ENCODE measurements at regions not wholly inside any gene's neighbourhood (a gene's known extent, or its start where the extent isn't known, plus 50 kb on each side); places are given as distances from the start of the nearest gene placed in this dataset.

DNA sequence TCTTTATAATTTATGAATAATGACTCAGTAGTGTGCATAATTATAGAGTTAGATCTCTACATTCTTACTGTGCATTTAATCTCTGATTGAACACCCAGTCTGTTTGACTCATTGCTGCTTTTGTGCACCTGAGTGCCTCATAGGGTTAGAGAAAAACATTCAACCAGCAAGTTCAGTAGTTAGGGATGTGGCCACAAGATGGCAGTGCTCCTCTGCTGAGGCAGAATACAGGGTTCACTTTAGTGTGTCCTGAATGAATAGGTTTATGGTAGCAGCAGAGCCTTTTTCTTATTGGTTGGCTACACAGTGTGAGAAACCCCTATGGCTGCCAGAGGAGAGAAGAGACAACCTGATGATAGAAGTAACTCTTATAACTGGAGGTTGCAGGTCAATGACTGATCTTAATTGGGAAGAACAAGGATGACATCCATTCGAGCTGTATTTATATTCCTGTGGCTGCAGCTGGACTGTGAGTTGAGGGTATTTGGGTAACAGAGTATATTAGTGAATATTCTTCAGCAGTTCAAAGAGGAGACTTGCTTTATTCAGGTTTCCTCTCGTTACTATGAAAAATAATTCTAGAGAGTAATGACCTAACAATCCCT, 194.9 kb upstream of the OR4E1 start:
- WGBS, 2 donors (ENCODE audit: low coverage in 1 of 2), result 39 to 45% methylated on average over 2 of the region's 2 CpGs
- H3K4me3 ChIP-seq, result no peak overlapping the region
- peak; percentile 65 for DNase-seq
- H3K27ac ChIP-seq, result no peak overlapping the region
- no peaks in the 10 kb centered on the region for H3K36me3 ChIP-seq
- H3K9me3 ChIP-seq, result no peaks in the 10 kb centered on the region
- TF ChIP-seq, protein P1, sequence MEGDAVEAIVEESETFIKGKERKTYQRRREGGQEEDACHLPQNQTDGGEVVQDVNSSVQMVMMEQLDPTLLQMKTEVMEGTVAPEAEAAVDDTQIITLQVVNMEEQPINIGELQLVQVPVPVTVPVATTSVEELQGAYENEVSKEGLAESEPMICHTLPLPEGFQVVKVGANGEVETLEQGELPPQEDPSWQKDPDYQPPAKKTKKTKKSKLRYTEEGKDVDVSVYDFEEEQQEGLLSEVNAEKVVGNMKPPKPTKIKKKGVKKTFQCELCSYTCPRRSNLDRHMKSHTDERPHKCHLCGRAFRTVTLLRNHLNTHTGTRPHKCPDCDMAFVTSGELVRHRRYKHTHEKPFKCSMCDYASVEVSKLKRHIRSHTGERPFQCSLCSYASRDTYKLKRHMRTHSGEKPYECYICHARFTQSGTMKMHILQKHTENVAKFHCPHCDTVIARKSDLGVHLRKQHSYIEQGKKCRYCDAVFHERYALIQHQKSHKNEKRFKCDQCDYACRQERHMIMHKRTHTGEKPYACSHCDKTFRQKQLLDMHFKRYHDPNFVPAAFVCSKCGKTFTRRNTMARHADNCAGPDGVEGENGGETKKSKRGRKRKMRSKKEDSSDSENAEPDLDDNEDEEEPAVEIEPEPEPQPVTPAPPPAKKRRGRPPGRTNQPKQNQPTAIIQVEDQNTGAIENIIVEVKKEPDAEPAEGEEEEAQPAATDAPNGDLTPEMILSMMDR (IDR thresholded peaks at IDR 0.05), result peak; percentile 53 to 70 (median 62)
- TF ChIP-seq EP300 (IDR thresholded peaks at IDR 0.05; ENCODE audit: low read depth), result no peak
- no peaks in the 10 kb centered on the region for H3K27me3 ChIP-seq
- intact Hi-C loops (cut with DNase I; ENCODE audit: low total_unique reads) (no loop called here), in situ Hi-C loops (cut with MboI; ENCODE audit: low pct_ligation_motif_present in 1 of 4, low pct_unique_long_range_greater_than_20kb in 1 of 4, low sequenced_read_pairs in 3 of 4) (no loop called here)
- H3K4me1 ChIP-seq, result no peaks in the 10 kb centered on the region

DNA sequence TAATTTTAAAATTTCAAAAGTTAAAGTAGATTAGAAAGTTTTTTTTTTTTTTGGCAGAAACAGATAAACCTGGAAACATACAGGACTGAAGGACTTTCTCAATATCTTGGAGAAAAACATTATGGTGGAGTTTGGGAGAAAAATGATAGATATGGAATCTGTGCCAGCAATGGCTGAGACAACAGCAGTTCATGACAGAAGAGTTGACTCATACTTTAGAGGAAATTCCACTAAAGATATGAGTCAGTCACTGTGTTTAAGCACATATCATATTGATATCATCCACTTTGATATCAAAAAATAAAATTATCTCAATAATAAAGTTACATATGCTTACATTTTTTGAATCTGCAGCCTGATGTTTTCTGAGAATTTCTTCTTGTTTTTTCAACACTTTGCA, 193.9 kb upstream of the OR4E1 start:
- no peak overlapping the region for H3K27ac ChIP-seq
- H3K36me3 ChIP-seq, result no peaks in the 10 kb centered on the region
- TF ChIP-seq POLR2A (IDR thresholded peaks at IDR 0.05) (no peak), POLR2AphosphoS5 (IDR thresholded peaks at IDR 0.05) (no peak), EP300 (IDR thresholded peaks at IDR 0.05; ENCODE audit: low read depth) (no peak)
- TF ChIP-seq, protein P1 (IDR thresholded peaks at IDR 0.05), result no peak
- H3K4me3 ChIP-seq, result no peak overlapping the region
- in situ Hi-C loops (cut with MboI; ENCODE audit: low pct_ligation_motif_present in 1 of 4, low pct_unique_long_range_greater_than_20kb in 1 of 4, low sequenced_read_pairs in 3 of 4) (no loop called here), intact Hi-C loops (cut with DNase I; ENCODE audit: low total_unique reads) (no loop called here)
- no peaks in the 10 kb centered on the region for H3K9me3 ChIP-seq
- no peaks in the 10 kb centered on the region for H3K27me3 ChIP-seq
- no peaks in the 10 kb centered on the region for H3K4me1 ChIP-seq
- DNase-seq, result no peak

DNA sequence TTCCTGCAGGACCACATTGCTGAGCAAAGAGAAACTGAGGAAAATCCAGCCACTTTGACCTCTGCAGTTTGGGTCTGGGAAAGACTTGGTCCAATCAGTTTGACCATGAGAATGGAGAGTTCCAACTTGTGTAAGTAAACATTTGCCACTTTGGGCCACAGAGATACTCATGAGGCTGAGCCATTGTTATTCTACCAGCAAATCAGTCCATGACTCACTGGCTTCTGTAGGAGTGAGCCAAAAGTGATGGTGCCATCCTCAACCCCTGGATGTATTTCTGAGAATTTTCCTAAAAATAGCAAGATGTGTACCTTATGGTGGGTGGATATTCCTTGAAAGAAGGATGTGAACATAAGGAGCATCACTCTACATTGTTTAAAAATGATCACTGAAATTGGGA, 192.9 kb upstream of the OR4E1 start:
- intact Hi-C loops (cut with DNase I; ENCODE audit: low total_unique reads), result no loop called here
- TF ChIP-seq EP300 (IDR thresholded peaks at IDR 0.05; ENCODE audit: low read depth), result no peak
- TF ChIP-seq POLR2A (IDR thresholded peaks at IDR 0.05), result no peak
- TF ChIP-seq POLR2AphosphoS5 (IDR thresholded peaks at IDR 0.05), result no peak
- TF ChIP-seq, protein P1 (IDR thresholded peaks at IDR 0.05), result no peak
- no peak overlapping the region for H3K4me3 ChIP-seq

DNA sequence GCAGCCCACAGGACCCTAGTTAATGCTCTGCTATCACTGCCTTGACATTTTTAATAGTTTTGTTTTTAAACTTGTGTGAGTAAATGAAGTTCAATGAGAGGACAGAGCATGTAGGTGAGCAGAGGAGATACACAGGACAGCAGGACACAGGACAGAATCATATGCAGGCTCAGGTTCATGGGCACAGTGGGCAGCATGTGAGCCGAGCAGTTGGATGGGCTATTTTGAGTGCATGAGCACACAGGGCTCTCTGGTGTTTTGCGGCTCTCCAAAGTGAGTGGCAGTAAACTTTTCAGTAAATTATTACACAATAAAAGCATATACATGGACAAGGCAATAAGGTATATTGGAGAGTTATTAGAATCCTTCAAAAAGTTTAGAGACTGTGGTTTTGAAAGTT, 189.7 kb upstream of the OR4E1 start:
- intact Hi-C loops (cut with DNase I; ENCODE audit: low total_unique reads) (no loop called here), in situ Hi-C loops (cut with MboI; ENCODE audit: low pct_ligation_motif_present in 1 of 4, low pct_unique_long_range_greater_than_20kb in 1 of 4, low sequenced_read_pairs in 3 of 4) (no loop called here)
- Histone ChIP-seq H3K27ac (no peak overlapping the region), H3K4me3 (no peak overlapping the region), H3K36me3 (no peaks in the 10 kb centered on the region), H3K4me1 (no peaks in the 10 kb centered on the region), H3K27me3 (peaks cover 4% of the 10 kb centered on the region), H3K9me3 (no peaks in the 10 kb centered on the region)
- no peak for DNase-seq
- WGBS, 2 donors (ENCODE audit: low coverage in 1 of 2), result 38 to 43% methylated on average over 2 of the region's 2 CpGs
- TF ChIP-seq POLR2A (IDR thresholded peaks at IDR 0.05) (no peak), EP300 (IDR thresholded peaks at IDR 0.05; ENCODE audit: low read depth) (no peak), POLR2AphosphoS5 (IDR thresholded peaks at IDR 0.05) (no peak)
- TF ChIP-seq, protein P1 (IDR thresholded peaks at IDR 0.05), result no peak

More for the DNA sequence above, 192.9 kb upstream of the OR4E1 start:
- H3K27ac ChIP-seq, result no peak overlapping the region
- DNase-seq, result no peak
- no peaks in the 10 kb centered on the region for H3K4me1 ChIP-seq
- H3K27me3 ChIP-seq, result no peaks in the 10 kb centered on the region
- H3K9me3 ChIP-seq, result no peaks in the 10 kb centered on the region
- in situ Hi-C loops (cut with MboI; ENCODE audit: low pct_ligation_motif_present in 1 of 4, low pct_unique_long_range_greater_than_20kb in 1 of 4, low sequenced_read_pairs in 3 of 4), result no loop called here
- no peaks in the 10 kb centered on the region for H3K36me3 ChIP-seq
